ENCODE measurements at regions not wholly inside any gene's neighbourhood (a gene's known extent, or its start where the extent isn't known, plus 50 kb on each side); places are given as distances from the start of the nearest gene placed in this dataset.
"Not testable (repeated sequence)": the region's sequence is repeated elsewhere in the genome, so short reads cannot be mapped to it uniquely, and the experiment has no call there.

DNA sequence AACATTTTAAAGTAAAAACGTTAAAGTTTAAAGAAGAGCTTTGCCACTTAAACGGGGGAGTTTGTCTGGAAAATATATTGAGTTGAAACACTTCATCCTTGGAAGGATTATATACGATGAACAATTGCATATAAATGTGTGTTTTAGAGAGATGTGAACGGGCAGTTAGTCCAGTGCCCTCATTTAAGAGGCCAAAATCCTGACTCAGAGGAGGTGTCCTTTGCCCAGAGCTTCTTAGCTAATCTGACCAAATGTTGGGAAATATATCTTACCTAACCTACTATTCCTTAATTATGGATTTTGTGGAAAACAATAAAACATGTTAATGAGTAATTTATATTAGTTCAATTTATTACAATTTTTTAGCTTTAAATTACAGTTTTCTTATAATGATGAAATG lies 327.2 kb upstream of the DIPK2B start:
- no peak for ATAC-seq

DNA sequence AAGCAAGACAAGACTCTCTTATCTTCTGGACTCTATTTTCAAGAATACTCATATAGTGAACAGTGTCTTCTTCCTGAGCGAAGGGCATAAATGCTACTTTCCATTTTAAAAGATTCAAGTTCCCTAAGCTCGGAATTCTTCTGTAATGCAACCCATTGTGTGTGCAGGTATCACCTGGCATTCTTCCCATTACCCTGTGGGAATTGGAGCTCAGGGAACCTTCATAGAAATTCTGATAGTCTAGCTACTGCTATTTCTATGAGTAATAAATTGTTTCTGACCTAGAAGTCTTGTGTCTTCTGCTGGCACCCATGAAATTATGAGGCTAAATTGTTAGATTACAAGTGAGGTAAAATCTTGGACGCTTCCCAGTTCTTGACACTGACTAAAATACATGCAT lies 324.1 kb upstream of the DIPK2B start:
- ATAC-seq, result no peak

DNA sequence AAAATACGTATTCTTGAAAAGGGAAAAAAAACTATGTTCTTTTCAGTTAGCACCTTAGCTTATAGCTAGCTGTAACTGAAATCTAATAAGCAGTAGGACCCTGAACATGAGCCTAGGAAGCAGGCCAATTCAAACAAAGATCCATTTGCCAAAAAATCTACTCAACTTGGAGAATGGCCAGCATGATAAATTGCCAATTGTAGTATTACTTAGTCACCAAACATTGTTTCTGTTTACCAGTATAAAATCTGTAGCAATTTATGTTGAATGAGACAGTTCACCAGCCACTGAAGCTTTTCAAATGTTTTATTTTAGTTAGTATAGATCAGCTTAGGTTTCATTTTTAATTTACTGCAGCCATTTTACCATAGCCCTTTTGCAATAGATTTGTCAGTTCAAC lies 323.6 kb upstream of the DIPK2B start:
- ATAC-seq, result no peak

DNA sequence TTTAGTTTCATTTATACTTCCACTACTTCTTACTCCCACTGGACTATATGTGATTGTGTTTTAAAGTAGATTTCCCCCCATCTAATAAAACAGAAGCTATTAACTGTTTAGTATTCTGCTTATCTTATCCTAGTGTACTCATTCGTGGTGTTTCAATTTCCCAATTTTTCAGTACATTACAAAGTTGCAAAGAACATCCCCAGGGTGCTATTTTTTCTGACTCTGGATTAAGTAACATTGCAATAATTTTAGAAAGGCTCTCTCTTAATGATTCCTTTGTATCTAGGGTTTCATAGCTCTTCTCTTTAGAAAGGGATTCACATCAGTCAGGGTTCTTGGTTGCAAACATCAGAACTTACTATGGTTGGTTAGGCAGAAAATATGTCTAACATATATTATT lies 317.9 kb upstream of the DIPK2B start:
- no peak for ATAC-seq

DNA sequence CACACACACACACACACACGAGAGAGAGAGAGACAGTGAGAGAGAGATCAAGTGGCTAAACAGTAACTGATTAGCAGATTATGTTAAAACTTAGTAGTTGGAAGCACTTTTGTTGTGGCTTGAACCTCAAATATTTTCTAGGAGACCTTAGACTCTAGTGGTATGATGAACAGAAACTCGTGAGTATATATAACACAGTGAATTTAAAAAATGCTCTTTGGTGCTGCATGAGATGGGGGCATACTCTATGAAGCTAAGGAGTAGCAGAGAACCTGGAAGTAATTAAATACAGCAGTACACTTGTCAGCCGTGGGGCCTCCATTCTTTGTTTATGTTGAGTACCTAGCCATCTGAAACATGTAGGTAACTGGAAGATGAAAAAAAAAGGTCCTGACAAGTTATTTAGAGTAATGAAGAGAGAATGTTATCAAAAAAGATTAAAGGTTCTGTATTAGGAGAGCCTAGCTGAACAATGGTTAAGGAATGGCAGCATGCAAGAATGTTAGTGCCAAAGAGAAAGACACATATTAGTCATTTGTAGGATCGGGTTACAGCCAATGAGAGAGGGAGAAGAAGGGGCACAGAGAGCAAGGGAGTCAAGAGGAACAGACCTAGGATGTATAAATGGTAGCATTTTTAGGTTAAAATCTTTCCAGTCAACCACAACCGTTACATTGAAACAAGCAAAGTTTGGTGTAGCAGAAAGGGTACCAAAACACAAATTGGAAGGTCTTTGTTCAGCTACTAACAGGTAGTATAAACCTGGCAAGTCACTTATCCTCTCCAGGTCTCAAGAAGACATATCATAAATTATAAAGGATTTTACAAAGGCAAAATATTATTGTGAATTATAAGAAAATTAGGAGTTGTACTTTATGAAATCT lies 316.7 kb upstream of the DIPK2B start:
- ATAC-seq, result no peak

DNA sequence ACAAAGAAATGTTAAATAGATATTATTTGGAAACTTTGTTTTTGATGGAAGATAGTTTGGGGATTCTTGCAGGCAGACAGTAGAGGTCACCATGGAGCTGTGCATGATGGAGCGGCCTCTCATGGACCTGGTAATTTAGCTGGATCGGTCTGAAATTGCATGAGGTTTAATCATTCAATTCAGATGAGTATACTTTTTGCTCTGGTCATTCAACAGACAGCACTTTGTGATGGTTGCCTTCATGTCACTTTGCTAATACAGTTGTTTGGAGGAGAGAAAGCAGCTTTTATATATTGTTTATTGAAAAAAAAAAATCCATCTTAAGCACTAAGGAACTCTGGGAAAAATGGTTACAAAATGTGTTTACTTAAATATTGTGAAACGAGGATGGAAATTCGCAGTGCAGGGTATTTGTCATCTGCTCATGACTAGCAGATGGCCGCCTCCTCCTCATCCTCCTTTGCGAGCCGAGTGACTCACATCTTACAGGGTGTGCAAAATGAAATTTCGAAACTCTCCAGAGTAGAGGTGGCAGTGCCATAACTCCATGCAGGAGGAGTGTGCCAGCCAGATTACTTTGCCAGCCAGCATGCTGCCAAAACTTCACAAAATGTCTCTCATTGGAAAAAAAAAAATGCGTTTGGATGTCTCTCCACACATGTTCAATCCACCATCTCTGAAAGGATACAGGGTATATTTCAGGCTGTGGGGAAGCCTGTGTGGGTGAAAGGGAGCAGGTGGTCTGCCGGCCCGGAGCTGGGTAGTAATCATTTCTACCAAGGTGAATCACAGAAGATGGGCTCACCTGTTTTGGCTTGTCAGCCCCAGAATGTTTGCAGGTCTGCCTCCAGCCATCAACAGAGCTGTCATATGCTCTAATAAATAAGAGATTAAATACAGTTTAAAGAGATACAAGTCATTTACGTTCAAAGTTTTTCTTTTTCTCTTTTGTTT lies 314.9 kb upstream of the DIPK2B start:
- ATAC-seq, result peak; percentile 64 to 65

DNA sequence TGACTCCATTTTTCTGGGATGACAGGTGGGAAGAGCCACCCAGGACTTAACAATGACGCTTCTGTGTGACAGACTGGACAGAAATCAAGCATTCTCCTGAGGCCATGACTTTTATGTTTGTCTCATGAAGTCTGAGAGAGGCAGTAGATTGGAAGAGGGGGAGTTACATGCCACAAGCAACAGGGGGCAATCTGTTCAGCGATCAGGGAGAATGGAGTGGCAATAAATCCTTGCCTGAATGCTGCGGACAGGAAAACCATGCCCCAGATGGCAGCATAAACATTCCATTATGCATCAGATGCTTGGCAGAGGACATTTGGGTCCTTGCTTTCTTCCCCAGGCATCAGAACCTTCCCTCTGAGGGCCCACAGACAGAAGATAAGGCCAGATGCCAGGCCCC lies 312.4 kb upstream of the DIPK2B start:
- ATAC-seq, result no peak

DNA sequence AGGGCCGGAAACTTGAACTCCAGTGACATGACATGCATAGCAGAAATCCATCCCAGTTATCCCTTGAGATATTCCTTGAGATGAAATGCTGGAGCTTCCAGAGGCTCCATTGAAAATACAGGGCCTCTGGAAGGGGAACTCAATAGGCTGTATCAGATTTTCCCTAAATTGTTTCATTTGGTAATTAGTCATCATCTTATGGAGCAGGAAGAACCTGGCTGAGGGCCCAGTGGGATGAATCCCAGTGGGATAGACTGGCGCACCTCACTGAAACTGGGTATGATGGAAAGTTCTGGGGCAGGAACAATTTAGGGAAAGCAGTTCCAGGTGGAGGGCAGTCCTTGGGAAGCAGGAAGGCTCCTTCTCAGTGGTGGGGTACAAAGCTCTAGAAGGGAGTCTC lies 307.8 kb upstream of the DIPK2B start:
- ATAC-seq, result no peak

DNA sequence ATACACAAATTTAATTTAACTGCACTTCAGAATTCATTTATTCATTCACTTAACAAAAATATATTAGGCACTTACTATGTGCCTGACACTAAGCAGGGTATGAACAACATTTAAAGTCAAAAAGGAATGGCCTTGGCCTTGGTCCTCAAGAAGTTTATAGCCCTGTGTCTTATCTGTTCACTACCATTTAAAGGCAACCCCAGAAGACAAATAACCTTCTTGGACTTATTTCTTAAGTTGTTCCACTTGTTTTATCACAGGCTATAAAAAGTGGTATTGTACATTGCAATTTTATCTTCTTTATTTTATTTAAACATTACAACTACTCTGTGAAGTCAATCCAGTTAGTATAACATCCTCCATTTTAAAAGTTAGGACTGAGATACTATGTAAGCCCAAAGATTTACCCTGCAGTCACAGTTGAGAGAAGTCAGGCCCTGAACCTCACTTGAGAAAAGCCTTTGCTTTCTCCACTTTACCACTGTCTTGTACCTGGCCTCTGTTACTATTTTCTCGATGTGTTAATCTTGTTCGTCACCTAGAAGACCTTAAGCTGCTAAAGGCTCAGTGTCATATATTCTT lies 305.6 kb upstream of the DIPK2B start:
- ATAC-seq, result no peak

DNA sequence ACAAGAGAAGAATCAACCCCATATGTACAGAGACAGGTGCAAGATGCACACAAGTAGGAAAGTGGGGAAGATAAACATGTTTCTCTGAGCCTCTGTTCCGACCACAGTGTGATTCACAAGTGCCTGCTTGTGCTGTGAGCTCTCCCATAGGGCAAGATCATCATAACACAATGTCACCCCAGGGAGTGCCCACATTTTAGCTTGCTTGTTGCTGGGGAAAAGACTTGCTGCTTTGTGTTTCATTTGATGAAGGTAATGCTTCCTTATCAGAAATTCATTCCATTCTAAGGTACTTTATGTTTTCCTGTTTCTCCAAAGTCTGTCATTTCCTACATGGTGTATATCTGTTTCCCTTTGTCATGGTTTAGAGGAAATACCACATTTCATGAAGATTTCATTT lies 304.5 kb upstream of the DIPK2B start:
- no peak for ATAC-seq

DNA sequence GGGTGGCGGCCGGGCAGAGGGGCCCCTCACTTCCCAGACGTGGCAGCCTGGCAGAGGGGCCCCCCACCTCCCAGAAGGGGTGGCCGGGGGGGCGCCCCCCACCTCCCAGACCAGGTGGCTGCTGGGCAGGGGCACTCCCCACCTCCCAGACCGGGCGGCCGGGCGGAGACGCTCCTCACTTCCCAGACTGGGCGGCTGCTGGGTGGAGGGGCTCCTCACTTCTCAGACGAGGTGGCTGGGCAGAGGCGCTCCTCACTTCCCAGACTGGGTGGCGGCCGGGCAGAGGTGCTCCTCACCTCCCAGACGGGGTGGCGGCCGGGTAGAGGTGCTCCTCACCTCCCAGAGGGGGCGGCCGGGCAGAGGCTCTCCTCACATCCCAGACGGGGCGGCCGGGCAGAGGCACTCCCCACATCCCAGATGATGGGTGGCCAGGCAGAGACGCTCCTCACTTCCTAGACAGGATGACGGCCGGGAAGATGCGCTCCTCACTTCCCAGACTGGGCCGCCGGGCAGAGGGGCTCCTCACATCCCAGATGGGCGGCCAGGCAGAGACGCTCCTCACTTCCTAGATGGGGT lies 303.2 kb upstream of the DIPK2B start:
- not testable (repeated sequence) for ATAC-seq

DNA sequence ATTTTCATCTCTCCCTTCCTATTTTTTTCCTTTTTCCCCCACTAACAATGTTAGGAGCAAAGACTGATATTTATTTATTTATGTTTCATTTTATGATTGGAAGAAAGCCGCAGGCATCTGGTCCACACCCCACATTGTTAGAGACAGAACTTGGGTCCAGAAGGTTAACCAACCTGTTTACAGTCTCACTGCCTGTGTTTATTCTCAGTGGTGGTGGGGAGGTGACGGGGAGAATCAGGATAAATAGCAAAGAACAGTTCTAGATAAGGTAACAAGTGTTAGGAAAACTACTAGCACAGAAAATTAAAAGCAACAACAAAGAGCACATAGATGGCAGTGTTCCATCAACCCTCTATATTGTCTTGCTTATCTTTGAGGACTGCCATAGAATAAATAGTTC lies 301.7 kb upstream of the DIPK2B start:
- no peak for ATAC-seq

DNA sequence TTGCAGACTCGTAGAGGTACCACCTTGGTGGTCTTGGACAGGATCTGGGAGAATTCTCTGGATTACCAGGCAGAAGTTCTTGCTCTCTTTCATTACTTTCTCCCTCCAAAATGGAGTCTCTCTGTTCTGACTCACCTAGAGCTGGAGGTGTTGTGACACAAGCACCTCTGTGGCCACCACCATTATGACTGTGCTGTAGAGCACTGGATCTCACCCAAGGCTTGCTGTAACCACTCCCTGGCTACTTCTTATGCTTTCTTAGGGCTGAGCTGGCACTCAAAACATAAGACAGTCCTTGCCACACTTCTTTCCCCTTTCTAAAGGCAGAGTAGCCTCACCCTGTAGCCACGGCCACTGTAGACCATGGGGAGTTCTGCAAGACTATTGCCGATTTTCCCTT lies 296.6 kb upstream of the DIPK2B start:
- peak; percentile 56 to 65 for ATAC-seq

DNA sequence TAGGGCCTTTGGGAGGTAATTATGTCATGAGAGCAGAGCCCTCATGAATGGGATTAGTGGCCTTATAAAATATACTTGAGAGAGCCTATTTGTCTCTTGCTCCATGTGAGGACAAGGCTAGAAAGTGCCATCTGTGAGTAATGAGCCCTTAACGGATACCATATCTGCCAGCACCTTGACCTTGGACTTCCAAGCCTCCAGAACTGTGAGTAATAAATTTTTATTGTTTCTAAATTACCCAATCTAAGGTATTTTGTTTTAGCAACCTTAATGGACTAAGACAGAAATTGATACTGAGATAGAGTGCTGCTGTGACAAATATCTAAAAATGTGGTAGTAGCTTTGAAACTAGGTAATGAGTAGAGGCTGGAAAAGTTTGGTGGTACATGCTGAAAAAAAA lies 285.0 kb upstream of the DIPK2B start:
- no peak for ATAC-seq

DNA sequence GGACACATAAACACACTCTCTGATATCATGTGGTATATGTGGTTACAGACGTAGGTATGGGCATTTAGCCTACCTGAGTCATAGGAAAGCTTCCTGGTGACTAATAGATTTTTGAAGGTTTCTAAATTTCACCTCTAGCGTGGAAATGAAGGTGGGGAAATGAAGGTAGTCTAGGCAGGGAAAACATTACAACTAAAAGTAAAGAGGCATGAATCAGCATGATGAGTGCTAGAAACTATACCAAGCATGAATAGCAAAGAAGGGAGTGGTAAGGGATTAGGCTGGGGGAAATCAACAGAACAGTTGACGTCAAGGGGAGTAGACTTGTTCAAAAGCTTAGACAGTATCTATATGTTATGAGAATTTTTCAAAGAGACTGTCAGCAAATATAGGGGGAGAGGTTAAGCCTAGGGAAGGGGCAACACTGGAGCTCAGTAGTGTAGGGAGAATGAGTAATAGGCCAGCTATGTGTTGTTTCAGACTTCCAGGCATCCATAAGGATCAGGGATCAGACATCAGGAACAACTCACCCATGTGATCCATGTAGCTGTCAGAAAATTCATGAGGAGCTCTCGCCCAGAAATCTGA lies 279.3 kb upstream of the DIPK2B start:
- ATAC-seq, result peak; percentile 79 to 87

DNA sequence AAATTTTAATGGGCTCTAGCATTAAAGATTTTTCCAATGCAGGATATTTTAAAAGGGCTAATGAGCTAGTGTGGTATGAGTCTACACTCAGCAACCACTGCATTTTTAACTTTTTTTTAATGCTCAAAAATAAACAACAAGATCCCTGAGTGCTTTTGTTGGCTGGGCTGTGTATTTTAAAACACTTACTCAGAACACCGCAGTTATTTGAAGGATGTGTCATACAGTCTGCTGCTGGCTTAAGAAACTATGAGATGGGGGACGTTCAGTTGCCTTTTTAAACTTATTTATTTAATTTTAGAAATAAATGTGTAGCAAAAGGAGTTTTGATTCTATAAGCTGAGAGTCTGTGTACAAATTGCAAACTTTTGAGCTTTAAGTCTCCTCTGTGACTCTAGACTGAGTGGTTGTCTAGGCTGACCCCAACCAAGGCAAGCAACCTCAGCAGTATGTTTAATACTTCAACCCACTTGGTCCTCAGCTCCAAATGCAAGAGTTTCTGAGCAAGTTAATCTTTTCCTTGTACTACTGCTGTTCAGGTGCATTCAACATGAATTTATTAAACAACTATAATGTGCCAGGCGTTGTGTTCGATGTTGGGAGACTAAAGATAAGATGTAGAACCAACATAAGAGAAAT lies 278.6 kb upstream of the DIPK2B start:
- no peak for ATAC-seq

DNA sequence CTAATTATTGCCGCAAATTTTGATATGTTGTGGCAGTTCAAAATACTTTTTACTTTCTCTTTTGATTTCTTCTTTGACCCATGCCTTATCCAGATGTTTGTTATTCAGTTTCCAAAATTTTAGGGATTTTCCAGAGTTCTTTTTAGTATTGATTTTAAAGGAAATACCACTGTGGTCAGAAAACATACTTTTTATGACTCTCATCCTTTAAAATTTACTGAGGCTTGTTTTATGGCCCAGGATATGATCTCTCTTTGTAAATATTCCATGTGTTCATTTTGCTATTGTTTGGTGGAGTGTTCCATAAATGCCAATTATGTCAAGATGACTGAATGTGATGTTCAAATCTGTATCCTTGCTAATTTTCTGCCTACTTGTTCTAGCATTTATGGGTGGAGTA lies 272.3 kb upstream of the DIPK2B start:
- no peak for ATAC-seq

DNA sequence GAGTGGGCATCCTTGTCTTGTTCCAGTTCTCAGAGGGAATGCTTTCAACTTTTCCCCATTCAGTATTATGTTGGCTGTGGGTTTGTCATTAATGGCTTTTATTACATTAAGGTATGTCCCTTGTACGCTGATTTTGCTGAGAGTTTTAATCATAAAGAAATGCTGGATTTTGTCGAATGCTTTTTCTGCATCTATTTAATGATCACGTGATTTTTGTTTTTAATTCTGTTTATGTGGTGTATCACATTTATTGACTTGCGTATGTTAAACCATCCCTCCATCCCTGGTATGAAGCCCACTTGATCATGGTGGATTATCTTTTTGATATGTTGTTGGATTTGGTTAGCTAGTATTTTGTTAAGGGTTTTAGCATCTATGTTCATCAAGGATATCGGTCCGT lies 266.9 kb upstream of the DIPK2B start:
- not testable (repeated sequence) for ATAC-seq

DNA sequence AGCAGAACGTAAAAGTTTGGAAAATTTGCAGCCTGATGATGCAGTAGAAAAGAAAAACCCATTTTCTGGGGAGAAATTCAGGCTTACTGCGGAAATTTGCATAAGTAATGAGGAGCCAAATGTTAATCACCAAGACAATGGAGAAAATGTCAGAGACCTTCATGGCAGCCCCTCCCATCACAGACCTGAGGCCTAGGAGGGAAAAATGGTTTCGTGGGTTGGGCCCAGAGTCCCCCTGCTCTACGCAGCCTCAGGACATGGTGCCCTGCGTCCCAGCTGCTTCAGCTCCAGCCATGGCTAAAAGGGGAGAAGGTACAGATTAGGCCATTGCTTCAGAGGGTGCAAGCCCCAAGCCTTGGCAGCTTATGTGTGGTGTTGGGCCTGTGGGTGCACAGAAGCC lies 255.1 kb upstream of the DIPK2B start:
- not testable (repeated sequence) for ATAC-seq

DNA sequence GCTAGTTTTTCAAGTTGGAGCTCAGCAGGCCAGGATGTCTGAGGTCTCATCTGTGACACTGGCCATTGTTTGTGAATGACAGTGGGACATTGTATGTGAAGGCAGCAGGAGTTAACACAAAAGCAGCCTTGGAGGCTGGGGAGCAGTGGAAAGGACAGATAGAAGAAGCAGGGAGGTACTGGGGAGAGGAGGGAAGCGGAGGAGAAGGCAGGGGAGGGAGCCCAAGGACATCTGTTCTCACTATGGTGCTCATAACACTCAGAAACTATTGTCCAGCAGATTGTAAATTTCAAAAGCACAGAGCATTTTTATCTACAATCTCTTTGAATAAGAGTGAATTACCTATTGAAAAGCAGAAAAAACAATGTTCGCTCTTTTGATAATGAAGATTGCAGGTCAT lies 253.6 kb upstream of the DIPK2B start:
- ATAC-seq, result no peak

DNA sequence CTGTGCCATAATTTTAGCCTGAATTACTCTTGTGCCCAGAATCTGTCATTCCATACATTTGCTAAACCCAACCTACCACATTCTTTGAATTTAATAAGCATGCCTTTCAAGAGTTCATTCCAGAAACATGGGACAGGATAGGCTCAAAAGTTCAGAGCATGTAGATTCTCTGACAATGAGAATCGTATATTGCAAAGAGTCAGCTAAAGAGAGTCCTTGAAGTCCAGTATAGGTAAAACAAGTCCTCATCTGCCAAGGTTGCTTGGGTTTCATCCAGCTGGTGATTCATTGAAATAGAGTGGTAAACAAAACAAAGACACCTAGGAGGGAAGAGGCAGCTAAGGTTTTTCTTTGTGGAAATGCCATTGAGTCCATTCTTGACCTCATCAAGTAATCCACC lies 249.3 kb upstream of the DIPK2B start:
- no peak for ATAC-seq

DNA sequence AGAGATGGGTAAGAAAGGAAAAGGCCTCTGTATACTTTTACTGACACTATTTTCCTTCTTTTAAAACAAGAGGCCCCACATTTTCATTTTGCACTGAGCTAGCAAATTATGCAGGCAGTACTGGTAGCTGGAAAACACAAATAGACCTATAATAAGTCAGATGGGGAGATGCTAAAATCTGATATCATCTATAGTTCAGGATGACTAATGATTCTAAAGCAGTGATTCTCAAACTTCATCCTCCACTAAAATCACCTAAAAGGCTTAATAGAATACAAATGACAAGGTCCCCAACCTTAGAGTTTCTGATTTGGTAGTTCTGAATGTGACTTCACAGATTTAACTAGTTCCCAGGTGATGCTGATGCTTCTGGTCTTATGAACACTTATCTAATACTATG lies 247.3 kb upstream of the DIPK2B start:
- ATAC-seq, result peak in 1 of 2 donors; percentile 13
